ENCODE measurements at regions not wholly inside any gene's neighbourhood (a gene's known extent, or its start where the extent isn't known, plus 50 kb on each side); places are given as distances from the start of the nearest gene placed in this dataset.

- no peaks in the 10 kb centered on the region for H4K20me1 ChIP-seq (ENCODE audit: insufficient read depth, low read length)
- DNase-seq (ENCODE audit: low spot score): no peak
- H3K4me3 ChIP-seq (ENCODE audit: low read depth, low read length, poor library complexity, severe bottlenecking): no peak overlapping the region
- TF ChIP-seq EZH2phosphoT487 (IDR thresholded peaks at IDR 0.05; ENCODE audit: borderline replicate concordance, low read depth, low read length): no peak
- TF ChIP-seq CTCF (conservative IDR thresholded peaks at IDR 0.05; ENCODE audit: low read length): no peak
- POLR2A ChIA-PET: no interaction called here
- CTCF ChIA-PET (ENCODE audit: unreplicated experiment): no interaction called here
- BruUV-seq (replicated peaks): no TSS peak
- H3K27ac ChIP-seq (ENCODE audit: low read depth, low read length, poor library complexity, severe bottlenecking): no peak overlapping the region
- no peak overlapping the region for H3K4me2 ChIP-seq (ENCODE audit: low read length)
- no peaks in the 10 kb centered on the region for H3K79me2 ChIP-seq (ENCODE audit: insufficient read depth, low read depth, low read length)
- no peaks in the 10 kb centered on the region for H3K9me3 ChIP-seq (ENCODE audit: low read length)
- H3K36me3 ChIP-seq (ENCODE audit: insufficient read depth, low read length): no peaks in the 10 kb centered on the region
- H3K9me2 ChIP-seq (ENCODE audit: insufficient read depth, low read length): no peaks in the 10 kb centered on the region
- no peak overlapping the region for H2AFZ ChIP-seq (ENCODE audit: low read length)
- intact Hi-C loops (cut with micrococcal nuclease; ENCODE audit: unreplicated experiment): no loop called here
- no peaks in the 10 kb centered on the region for H3K4me1 ChIP-seq (ENCODE audit: insufficient read depth, low read length, poor library complexity, severe bottlenecking)
Measured at GRCh38 chr18:78673516-78674321, 305.9 kb upstream of the SALL3 start.

- Histone ChIP-seq H3K4me3 (ENCODE audit: low read depth, low read length, poor library complexity, severe bottlenecking) (no peak overlapping the region), H3K79me2 (ENCODE audit: insufficient read depth, low read depth, low read length) (no peaks in the 10 kb centered on the region), H3K27ac (ENCODE audit: low read depth, low read length, poor library complexity, severe bottlenecking) (no peak overlapping the region), H3K4me2 (ENCODE audit: low read length) (no peak overlapping the region), H3K9me3 (ENCODE audit: low read length) (no peaks in the 10 kb centered on the region), H3K4me1 (ENCODE audit: insufficient read depth, low read length, poor library complexity, severe bottlenecking) (no peaks in the 10 kb centered on the region), H4K20me1 (ENCODE audit: insufficient read depth, low read length) (no peaks in the 10 kb centered on the region), H3K36me3 (ENCODE audit: insufficient read depth, low read length) (no peaks in the 10 kb centered on the region), H3K9me2 (ENCODE audit: insufficient read depth, low read length) (no peaks in the 10 kb centered on the region), H2AFZ (ENCODE audit: low read length) (no peak overlapping the region)
- CTCF ChIA-PET (ENCODE audit: unreplicated experiment): no interaction called here
- TF ChIP-seq EZH2phosphoT487 (IDR thresholded peaks at IDR 0.05; ENCODE audit: borderline replicate concordance, low read depth, low read length) (no peak), CTCF (conservative IDR thresholded peaks at IDR 0.05; ENCODE audit: low read length) (no peak)
- intact Hi-C loops (cut with micrococcal nuclease; ENCODE audit: unreplicated experiment): no loop called here
- BruUV-seq (replicated peaks): no TSS peak
- POLR2A ChIA-PET: no interaction called here
- DNase-seq (ENCODE audit: low spot score): no peak
Measured at GRCh38 chr18:78675231-78675630, 304.4 kb upstream of the SALL3 start.

- intact Hi-C loops (cut with micrococcal nuclease; ENCODE audit: unreplicated experiment): no loop called here
- Histone ChIP-seq H3K27ac (ENCODE audit: low read depth, low read length, poor library complexity, severe bottlenecking) (no peak overlapping the region), H3K4me3 (ENCODE audit: low read depth, low read length, poor library complexity, severe bottlenecking) (no peak overlapping the region), H3K9me2 (ENCODE audit: insufficient read depth, low read length) (no peaks in the 10 kb centered on the region), H3K4me1 (ENCODE audit: insufficient read depth, low read length, poor library complexity, severe bottlenecking) (no peaks in the 10 kb centered on the region), H4K20me1 (ENCODE audit: insufficient read depth, low read length) (no peaks in the 10 kb centered on the region), H2AFZ (ENCODE audit: low read length) (no peak overlapping the region), H3K4me2 (ENCODE audit: low read length) (no peak overlapping the region), H3K36me3 (ENCODE audit: insufficient read depth, low read length) (no peaks in the 10 kb centered on the region), H3K79me2 (ENCODE audit: insufficient read depth, low read depth, low read length) (no peaks in the 10 kb centered on the region), H3K9me3 (ENCODE audit: low read length) (no peaks in the 10 kb centered on the region)
- DNase-seq (ENCODE audit: low spot score): no peak
- ChIA-PET CTCF (ENCODE audit: unreplicated experiment) (no interaction called here), POLR2A (no interaction called here)
- BruUV-seq (replicated peaks): no TSS peak
- no peak for TF ChIP-seq CTCF (conservative IDR thresholded peaks at IDR 0.05; ENCODE audit: low read length)
Measured at GRCh38 chr18:78676622-78677482, 302.8 kb upstream of the SALL3 start.
